GM19240 (cell line): ENCODE measurements at regions not wholly inside any gene's neighbourhood (a gene's known extent, or its start where the extent isn't known, plus 50 kb on each side); places are given as distances from the start of the nearest gene placed in this dataset.

Experiments
- DNase-seq: peaks from one replicate; pipeline ENCODE4 v3.0.0; 2011; ENCODE audit warnings: low spot score; ENCODE audit not compliant: insufficient read length

GRCh38 chr14:105840266-105841021 lies 314.1 kb downstream of the TMEM121 start:
- no peak for DNase-seq

DNA sequence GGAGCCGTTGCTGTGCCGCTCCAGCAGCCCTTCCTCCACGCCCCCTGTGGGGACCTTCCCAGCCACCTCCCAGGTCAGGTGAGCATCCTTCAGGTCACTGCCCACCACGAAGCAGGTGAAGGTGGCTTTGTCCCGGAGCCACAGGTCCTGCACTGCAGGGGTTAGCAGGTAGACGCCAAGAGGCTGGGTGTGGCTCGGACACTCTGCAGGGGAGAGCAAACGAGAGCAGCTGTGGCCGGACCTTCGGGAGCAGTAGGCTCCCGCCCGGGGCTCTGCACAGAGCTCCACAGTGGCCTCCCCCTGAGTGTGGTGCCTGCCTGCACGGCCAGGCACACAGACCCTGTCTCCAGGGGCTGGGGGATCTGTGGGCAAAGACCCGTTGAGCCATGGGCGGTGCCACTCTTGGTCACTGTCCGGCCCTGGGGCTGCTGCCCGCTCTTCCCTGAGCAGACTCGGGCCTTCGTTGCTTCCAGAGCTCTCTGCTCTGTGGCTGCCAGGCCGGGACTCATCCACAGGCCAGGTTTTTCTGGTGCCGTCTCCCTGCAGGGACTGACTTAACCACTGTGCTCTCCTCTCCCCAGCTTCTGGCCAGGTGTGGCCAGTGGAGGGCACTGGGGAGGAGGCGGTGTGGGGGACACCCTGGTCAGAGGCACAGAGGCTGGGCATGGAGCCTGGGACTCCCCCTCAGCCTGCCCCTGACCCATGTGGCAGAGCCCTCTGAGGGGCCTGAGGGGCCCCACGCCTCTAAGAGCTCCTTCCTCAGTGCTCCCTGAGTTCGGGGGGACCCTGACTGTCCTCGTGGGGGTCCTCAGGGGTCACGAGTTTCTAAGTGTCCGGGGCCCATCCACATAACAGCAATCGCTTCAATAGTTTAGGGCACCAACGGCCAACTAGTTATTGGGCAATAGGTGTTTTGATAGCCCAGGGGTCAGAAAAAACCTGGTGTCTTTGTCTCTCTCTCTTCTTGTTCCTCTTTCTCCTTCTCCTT lies 314.9 kb downstream of the TMEM121 start:
- no peak for DNase-seq

- DNase-seq, result no peak
Observed at GRCh38 chr14:105842105-105842504, 315.7 kb downstream of the TMEM121 start.

- no peak for DNase-seq
Observed at GRCh38 chr14:105843444-105844046, 317.2 kb downstream of the TMEM121 start.

DNA sequence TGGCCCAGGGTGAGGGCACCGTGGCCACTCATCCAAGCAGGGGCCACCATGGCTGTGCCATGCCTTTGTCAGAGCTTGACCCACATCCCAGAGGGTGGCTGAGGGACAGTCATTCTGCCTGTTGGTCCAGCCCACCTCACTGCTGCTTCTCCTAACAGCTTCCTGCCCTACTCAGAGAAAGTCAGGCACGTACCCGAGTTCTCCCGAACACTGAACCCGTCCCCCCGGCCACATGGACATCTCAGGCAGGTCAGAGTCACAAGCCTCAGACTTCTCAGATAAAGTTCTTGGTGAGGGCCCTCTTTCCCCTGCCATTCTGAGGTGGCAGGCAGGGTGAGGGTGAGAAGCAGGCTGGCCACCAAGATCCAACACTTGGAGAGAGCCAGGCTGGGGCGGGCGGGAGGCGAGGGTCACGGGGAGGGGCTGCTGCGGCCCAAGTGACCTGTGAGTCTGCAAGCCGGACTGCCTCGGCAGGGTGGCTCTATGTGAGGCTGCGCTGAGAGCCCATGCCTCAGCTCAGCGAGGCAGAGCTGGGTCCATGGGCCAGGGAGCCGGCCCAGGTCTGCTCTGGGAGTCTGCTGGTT lies 317.8 kb downstream of the TMEM121 start:
- DNase-seq, result no peak

DNA sequence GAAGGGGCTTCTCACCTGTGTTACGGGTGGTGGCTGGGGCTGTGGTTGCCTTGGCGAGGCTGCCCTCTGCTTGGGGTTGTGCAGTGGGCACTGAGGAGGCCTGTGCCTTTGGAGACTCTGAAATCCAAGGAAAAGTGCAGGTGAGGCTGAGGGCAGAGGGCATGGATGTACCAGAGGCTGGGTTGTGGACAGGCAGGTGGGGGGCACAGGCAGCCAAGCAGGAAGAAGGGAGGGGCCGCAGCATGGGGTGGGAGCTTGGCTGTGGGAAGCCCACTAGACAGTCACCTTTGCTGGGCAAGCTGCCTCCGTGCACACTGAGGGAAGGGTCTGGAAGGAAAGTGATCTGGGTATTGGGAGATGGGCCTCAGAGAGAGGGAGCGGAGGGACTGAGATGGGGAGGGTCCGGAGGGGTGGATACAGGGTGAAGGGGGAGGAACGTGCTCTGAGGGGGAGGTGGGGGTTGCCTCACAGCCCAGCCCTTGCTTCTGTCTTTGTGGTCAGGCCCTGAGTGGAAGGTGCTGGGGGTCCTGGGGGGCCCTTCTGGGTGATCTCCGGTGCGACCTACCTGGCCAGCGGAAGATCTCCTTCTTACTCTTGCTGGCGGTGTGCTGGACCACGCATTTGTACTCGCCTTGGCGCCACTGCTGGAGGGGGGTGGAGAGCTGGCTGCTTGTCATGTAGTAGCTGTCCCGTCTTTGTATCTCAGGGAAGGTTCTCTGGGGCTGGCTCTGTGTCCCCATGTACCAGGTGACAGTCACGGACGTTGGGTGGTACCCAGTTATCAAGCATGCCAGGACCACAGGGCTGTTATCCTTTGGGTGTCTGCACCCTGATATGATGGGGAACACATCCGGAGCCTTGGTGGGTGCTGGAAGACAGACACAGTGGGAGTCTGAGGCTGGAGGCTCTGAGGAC lies 318.7 kb downstream of the TMEM121 start:
- no peak for DNase-seq

DNA sequence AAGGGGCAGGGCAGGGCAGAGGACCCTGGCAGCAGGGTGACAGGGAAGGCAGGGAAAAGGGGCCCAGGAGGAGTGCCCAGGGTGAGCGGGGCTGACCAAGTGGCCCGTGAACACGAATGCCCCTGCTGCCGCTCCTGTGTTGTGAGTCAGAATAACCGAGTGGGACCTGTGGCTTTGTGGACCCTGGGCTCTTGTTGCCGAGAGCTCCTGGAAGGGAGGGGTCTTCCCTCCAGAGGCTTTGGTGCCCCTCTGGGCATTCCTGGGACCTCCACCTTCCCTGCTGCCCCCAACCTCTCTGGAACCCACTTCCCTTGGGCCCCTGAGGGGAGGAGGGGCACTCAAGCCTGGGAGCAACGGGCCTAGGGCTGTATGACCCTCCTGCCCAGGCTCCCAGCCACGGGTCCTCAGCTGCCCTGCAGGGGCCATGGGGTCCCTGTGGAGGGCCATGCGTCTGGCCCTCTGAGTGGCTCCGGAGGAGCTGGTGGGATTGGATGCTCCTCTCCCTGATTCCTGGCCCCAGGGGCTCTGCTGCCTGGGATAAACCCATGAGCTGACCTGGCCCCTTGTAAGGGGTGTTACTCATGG lies 319.4 kb downstream of the TMEM121 start:
- no peak for DNase-seq

DNA sequence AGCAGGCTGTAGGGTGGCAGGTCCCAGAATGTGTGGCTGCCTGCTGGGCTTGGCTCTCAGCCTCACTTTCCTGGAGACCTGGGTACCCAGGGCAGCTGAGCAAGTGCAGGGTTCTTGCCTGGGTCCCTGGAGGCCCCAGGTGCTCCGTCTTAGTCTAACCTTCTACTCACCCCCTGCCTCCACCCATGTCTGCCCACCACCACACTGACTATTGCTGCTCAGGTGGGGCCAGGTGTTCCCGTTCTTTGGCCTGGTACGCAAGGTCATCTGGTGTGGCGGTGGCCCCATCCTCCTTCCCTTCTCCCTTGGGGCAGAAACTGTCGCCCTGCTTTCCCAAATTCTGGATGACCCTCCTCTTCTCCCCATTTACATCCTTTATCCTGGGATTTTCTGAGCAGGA lies 319.9 kb downstream of the TMEM121 start:
- DNase-seq, result no peak

DNA sequence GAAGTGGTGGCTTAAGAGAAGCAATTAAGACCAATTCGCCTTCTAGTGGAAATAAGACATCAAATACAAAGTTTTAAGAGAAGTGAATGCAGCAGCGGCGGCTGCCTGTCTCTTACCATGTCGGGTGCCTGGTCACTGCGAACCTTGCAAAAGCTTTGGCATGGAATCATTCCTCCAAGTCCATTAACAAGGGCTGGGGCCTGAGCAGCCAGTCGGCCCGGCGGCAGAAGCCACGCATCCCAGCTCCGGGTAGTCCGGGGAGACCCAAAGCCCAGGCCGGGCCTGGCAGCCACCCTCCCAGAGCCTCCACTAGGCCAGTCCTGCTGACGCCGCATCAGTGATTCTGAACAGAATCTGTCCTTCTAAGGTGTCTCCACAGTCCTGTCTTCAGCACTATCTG lies 321.0 kb downstream of the TMEM121 start:
- DNase-seq, result no peak

DNA sequence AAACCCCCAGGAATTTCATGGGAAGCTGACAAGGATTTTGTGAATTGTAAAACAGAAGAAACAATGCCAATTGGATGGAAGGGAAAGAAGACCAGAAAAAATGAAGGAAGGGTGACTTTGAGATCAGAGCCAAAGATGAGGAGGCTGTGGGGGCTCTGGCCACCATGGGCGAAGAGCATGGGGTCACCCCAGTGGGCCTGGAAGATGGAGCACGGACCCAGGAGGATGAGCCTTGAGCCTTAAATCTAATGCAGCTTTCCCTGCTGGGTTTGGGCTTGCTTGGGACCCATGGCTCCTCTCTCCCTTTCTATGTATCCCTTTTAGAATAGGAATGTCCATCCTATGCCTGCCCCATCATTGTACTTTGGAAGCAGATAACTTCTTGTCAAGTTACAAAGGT lies 322.2 kb downstream of the TMEM121 start:
- no peak for DNase-seq

- DNase-seq, result no peak
Observed at GRCh38 chr14:105849933-105850626, 323.7 kb downstream of the TMEM121 start.

- no peak for DNase-seq
Observed at GRCh38 chr14:105850853-105851581, 324.6 kb downstream of the TMEM121 start.

DNA sequence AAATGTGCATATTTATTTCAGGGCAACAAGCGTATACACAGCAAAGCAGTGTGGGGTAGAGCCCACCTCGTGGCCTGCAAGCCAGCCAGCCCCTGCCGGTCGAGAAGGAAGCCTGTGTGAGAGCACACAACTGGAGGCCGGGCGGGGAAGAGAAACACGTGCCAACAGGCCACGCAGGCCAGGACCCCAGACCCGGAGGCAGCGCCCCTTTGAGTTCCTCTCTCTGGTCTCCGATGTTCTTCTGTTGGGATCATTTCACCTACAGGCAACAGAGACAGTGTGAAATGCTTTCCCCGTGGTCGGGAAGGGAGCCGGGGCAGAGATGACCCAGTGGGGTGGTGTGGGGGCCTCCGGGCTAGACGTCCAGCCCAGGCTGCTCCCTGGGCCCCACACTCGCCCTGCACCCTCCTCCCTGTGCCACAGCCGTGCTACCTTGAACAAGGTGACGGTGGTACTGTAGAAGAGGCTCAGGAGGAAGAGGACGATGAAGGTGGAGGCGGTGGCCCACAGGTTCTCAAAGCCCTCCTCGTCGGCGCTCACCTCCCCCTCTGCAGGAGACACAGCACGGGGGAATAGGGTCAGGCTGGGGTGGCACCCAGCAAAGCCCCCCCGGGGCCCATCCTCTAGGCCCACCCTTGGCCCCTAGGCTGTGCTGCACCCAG lies 325.5 kb downstream of the TMEM121 start:
- DNase-seq, result no peak

GRCh38 chr14:105852378-105853088 lies 326.1 kb downstream of the TMEM121 start:
- no peak for DNase-seq

DNA sequence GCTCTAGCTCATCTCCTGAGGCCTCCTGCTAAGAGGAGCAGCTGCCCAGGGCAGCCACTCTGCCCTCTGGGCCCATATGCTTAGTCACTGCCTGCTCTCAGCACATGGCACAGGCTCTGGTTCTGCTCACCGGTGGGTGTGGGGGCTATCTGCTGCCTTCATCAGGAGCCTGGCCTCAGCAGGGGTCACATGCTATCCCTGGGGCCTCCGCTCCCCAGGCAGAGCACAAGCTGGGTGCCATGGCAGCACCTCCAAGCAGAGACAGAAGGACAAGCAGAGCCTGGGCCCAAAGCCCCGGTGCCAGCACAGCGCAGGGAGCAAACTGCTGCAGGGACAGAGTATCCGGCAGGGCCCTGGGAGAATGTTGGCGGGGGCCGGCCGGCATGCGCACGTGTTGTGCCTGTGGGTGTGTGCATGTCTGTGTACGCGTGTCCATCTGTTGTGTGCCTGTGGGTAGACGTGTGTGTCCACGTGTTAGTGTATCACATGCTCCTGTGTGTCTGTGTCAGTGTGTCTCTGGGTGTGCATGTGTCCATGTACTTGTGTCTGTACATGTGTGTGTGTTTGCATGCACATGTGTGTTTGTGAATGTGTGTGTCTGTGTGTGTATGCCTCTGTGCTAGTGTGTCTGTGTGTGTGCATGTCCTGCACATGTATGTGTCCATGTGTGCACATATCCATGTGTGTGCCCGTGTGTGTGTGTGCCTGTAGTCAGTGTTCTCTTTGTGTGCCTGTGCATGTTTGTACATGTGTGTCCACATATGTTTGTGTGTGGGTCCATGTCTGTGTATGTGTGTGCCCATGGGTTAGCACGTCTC lies 326.9 kb downstream of the TMEM121 start:
- no peak for DNase-seq

DNA sequence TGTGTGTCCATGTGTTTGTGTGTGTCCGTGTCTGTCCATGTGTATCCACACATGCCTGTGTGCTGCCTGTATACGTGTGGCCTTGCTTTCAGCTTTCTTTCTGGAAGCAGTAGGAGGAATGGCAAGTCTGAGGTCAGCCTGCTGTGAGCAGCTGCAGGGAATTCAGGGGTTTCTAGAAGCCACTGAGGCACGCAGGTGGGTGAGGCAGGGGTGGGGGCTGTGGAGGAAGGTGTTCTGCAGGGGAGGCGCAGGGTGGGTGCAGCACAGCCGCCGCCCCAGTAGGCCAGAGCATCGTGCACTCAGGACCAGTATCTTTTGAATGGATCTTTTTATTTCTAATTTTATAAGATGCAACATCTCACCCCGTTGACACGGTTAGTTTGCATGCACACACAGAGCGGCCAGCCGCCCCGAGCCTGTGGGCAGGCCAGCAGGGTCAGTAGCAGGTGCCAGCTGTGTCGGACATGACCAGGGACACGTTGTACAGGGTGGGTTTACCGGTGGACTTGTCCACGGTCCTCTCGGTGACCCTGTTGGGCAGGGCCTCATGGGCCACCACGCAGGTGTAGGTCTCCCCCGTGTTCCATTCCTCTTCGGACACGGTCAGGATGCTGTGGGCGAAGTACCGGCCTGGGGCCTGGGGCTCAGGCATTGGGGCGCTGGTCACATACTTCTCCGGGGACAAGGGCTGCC lies 327.7 kb downstream of the TMEM121 start:
- DNase-seq, result no peak
